Mucosa of stomach (tissue), 1 donor: ENCODE measurements at regions not wholly inside any gene's neighbourhood (a gene's known extent, or its start where the extent isn't known, plus 50 kb on each side); places are given as distances from the start of the nearest gene placed in this dataset.
"Not testable (repeated sequence)": the region's sequence is repeated elsewhere in the genome, so short reads cannot be mapped to it uniquely, and the experiment has no call there.

Experiments
- H3K27me3 ChIP-seq: one replicate; pipeline ENCODE4 v1.7.0; 2013; ENCODE audit warnings: mild to moderate bottlenecking, low read length; ENCODE audit not compliant: control insufficient read depth, insufficient read depth
- H3K36me3 ChIP-seq: one replicate; pipeline ENCODE4 v1.7.0; 2013; ENCODE audit warnings: low read length; ENCODE audit not compliant: control insufficient read depth, insufficient read depth
- H3K4me1 ChIP-seq: one replicate; pipeline ENCODE4 v1.7.0; 2013; ENCODE audit warnings: mild to moderate bottlenecking, low read length; ENCODE audit not compliant: control insufficient read depth, insufficient read depth
- H3K4me3 ChIP-seq: one replicate; pipeline ENCODE4 v1.7.0; 2013; ENCODE audit warnings: low read length
- H3K9ac ChIP-seq: one replicate; pipeline ENCODE4 v1.7.0; 2013; ENCODE audit warnings: mild to moderate bottlenecking, low read length, moderate library complexity
- H3K9me3 ChIP-seq: one replicate; pipeline ENCODE4 v1.7.0; 2013; ENCODE audit warnings: mild to moderate bottlenecking, low read length, moderate library complexity; ENCODE audit not compliant: control insufficient read depth
- donor health status: Pancreatic carcinoma.

DNA sequence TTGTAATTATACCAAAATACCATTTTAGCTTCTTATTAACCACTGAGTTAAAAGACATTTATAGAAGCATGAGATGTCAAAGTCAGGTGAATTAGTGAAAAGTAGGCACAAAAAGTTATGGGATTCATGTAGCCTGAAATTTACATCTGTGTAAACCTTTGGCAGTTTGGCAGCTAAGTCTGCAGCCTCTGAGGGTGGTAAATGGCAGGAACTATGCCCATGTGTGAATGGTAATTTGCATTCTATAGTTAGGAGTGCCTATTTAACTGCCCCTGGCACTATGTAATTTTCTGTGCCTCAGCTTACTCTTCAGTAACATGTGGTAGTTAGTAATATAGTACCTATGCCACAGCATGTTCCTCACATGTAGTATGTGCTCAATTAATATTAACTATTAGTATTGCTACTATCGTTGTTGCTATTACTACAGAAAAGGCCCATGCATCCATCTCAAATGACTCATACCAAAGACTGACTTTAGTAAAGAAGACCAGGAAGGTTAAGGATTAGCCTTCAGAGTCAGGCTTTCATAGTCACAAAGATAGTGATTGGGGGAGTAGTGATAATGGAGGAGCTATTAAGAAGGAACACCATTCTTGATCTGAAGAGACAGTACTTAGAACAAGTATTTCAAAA is 258.7 kb upstream of the BTG1 start:
- no peaks in the 10 kb centered on the region for H3K4me1 ChIP-seq
- H3K9ac ChIP-seq: no peak overlapping the region
- no peaks in the 10 kb centered on the region for H3K27me3 ChIP-seq
- H3K36me3 ChIP-seq: no peaks in the 10 kb centered on the region
- H3K9me3 ChIP-seq: no peaks in the 10 kb centered on the region
- H3K4me3 ChIP-seq: no peak overlapping the region

DNA sequence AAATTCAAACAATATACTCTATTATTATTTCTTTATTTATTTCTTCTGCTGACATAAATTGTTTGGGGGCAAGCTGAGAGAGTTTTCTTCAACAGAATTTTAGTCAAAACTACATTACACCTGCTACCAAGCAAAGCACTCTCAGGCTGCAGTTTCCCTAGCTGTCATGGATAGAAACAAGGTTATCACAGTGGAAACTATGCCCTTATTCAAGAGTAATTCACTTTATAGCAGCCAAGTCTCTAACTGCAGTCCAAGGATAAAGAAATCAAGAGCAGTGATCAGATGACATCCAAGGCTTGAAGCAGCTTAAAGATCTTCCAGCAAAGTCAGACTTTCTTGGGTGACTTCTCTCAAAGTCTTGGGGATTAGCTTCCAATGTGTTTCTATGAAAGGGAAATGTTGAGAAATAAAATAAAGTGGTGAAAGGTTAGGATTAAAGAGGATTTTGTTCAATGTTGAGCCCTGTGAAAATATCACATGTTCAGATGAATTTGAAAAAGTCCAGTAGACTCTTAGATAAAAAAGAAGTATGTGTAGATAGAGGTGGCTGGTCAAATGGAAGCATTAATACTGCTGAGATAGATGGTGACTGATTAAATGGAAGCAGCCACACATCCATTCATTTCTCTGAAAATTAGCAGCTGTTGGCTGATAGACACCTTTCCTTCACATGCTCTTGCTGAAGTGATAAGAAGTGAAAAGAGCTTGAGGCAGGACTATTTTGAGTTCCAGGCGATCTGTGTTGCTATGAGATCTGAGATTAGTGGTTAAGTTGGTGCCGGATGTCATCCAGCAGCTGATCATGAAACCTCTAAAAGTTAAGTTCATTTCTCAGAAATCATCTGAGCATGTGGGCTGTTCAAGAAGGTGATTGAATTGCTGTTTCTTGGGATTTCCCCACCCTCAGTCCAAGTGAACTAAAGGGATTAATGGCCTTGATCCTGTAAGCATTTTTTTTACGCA is 257.8 kb upstream of the BTG1 start:
- no peak overlapping the region for H3K4me3 ChIP-seq
- H3K9ac ChIP-seq: no peak overlapping the region
- no peaks in the 10 kb centered on the region for H3K36me3 ChIP-seq
- H3K4me1 ChIP-seq: no peaks in the 10 kb centered on the region
- H3K9me3 ChIP-seq: no peaks in the 10 kb centered on the region
- no peaks in the 10 kb centered on the region for H3K27me3 ChIP-seq

DNA sequence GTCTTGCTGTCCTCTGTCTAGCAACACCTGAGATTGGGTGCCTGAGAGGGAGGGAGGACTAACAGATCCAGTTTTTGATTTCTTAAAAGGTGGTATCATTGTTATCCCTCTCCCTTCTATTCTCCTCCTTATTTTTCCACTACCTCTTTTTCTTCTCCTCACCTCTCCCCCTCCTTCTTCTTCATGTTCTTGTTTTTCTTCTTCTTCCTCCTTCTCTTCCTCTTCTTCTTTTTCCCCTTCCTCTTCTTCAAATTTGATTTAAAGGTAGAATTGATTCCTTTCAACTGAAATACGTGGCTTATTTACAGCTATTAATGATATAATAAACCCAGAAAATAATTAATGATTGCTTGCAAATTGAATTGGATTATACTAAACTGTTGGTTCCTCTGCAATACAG is 256.8 kb upstream of the BTG1 start:
- Histone ChIP-seq H3K27me3 (no peaks in the 10 kb centered on the region), H3K36me3 (no peaks in the 10 kb centered on the region)

GRCh38 chr12:92400006-92400405 is 254.4 kb upstream of the BTG1 start:
- Histone ChIP-seq H3K36me3 (no peaks in the 10 kb centered on the region), H3K9me3 (no peaks in the 10 kb centered on the region), H3K4me3 (no peak overlapping the region), H3K9ac (no peak overlapping the region), H3K27me3 (no peaks in the 10 kb centered on the region), H3K4me1 (no peaks in the 10 kb centered on the region)

More for the DNA sequence above, 256.8 kb upstream of the BTG1 start:
- Histone ChIP-seq H3K4me1 (no peaks in the 10 kb centered on the region), H3K9me3 (no peaks in the 10 kb centered on the region), H3K9ac (no peak overlapping the region), H3K4me3 (no peak overlapping the region)

DNA sequence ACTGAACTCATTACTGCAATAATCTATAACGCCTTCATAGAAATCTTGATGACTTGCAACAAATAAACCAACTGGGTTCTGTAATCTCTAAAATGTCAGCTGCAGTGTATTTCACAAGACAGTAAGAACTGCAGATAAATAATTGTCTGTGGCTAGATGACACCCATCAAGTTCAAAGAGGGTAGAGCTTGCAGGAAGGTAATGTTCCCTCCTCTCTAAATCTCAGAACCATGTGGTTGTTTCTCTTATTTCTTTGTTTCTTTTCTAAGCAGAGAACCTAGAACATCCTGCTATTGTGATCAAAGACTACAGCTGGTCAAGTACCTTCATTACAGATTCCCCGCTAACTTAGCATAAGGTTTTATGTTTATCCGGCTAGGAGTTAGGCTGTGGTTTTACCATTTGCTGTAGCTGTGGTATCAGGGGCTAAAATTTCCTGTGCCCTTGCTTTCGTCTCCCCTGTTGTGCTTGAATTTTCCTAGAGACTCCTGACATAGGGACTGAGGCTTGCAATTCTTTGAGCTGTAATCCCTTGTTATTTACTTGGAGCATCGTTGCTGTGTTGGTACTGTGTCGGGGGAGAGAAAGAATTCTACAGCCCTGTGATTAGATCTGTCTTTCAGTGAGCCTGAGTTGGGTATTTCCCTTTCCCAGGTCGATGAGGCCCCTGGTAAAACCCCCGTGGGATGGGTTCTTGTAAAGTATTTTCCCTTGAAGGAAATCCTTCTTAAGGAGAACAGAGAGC is 253.1 kb upstream of the BTG1 start:
- Histone ChIP-seq H3K4me1 (no peaks in the 10 kb centered on the region), H3K9ac (no peak overlapping the region), H3K36me3 (no peaks in the 10 kb centered on the region), H3K27me3 (no peaks in the 10 kb centered on the region), H3K4me3 (no peak overlapping the region), H3K9me3 (no peaks in the 10 kb centered on the region)

DNA sequence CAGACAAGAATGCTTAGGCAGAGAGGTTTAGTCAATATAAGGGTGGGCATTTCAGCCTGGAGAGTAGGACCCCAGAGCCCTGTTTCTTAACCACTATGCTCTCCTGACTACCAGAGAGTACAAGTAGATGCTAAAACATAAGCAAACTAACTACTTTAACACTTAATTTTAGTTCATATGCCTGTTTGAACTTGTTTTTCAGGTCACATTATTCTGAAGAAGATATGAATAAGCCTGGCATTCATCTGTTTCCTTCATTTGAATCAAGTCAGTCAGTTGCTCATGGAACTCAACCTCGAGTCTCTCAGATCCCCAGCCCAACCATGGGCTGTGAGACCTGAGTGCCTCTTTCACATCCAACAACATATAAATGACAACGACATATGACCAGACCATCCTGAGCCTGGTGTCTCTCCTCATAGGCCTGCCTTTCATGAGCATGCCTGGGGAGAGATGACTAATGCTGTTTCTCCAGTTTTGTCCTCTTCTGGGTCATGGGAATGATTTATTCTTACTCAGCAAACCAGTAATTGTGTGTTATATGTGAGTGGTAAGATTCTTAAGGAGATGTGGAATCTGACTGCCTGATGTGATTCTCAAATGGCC is 251.1 kb upstream of the BTG1 start:
- no peak overlapping the region for H3K9ac ChIP-seq
- H3K27me3 ChIP-seq: no peaks in the 10 kb centered on the region
- H3K9me3 ChIP-seq: no peaks in the 10 kb centered on the region
- H3K4me1 ChIP-seq: no peaks in the 10 kb centered on the region
- H3K36me3 ChIP-seq: no peaks in the 10 kb centered on the region
- H3K4me3 ChIP-seq: no peak overlapping the region

DNA sequence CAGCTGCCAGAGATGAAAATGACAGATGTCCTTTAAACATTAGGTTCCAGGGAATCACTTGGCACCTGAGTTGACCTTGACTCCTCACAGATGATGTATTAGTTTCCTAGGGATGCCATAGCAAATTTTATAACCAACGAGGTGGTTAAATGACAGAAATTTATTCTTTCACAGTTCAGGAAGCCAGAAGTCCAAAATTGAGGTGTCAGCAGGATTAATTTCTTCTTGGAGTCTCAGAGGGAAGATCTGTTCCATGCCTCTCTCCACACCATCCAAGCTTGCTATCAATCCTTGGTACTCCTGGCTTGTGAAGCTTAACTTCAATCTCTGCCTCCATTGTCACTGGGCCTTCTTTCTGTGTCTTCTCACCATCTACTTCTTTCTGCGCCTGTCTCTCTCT is 249.7 kb upstream of the BTG1 start:
- H3K36me3 ChIP-seq: no peaks in the 10 kb centered on the region
- no peaks in the 10 kb centered on the region for H3K27me3 ChIP-seq
- H3K4me3 ChIP-seq: no peak overlapping the region
- no peak overlapping the region for H3K9ac ChIP-seq
- H3K9me3 ChIP-seq: no peaks in the 10 kb centered on the region
- H3K4me1 ChIP-seq: no peaks in the 10 kb centered on the region

- Histone ChIP-seq H3K4me3 (no peak overlapping the region), H3K27me3 (no peaks in the 10 kb centered on the region), H3K9me3 (no peaks in the 10 kb centered on the region), H3K9ac (no peak overlapping the region), H3K4me1 (no peaks in the 10 kb centered on the region), H3K36me3 (no peaks in the 10 kb centered on the region)
Measured at GRCh38 chr12:92394895-92395294, 249.2 kb upstream of the BTG1 start.

DNA sequence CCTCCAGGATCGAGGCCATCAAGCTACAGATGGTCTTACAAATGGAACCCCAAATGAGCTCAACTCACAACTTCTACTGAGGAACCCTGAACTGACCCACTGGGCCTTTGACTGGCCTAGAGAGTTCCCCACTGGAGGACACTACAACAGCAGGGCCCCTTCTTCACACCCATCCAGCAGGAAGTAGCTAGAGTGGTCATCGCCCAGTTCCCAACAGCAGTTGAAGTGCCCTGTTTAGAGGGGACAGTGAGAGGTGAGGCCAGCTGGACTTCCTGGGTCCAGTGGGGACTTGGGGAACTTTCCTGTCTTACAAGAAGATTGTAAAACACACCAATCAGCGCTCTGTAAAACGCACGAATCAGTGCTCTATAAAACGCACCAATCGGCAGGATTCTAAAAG is 247.9 kb upstream of the BTG1 start:
- no peak overlapping the region for H3K9ac ChIP-seq
- H3K27me3 ChIP-seq: no peaks in the 10 kb centered on the region
- no peaks in the 10 kb centered on the region for H3K9me3 ChIP-seq
- H3K36me3 ChIP-seq: no peaks in the 10 kb centered on the region
- no peaks in the 10 kb centered on the region for H3K4me1 ChIP-seq
- no peak overlapping the region for H3K4me3 ChIP-seq

GRCh38 chr12:92391726-92392125 is 246.1 kb upstream of the BTG1 start:
- not testable (repeated sequence) for H3K27me3 ChIP-seq, H3K9me3 ChIP-seq, H3K36me3 ChIP-seq, H3K4me3 ChIP-seq, H3K4me1 ChIP-seq, H3K9ac ChIP-seq

- no peaks in the 10 kb centered on the region for H3K4me1 ChIP-seq
- H3K4me3 ChIP-seq: no peak overlapping the region
- H3K27me3 ChIP-seq: no peaks in the 10 kb centered on the region
- H3K36me3 ChIP-seq: no peaks in the 10 kb centered on the region
- H3K9ac ChIP-seq: no peak overlapping the region
- H3K9me3 ChIP-seq: no peaks in the 10 kb centered on the region
Measured at GRCh38 chr12:92389466-92389865, 243.8 kb upstream of the BTG1 start.

GRCh38 chr12:92385296-92385695 is 239.7 kb upstream of the BTG1 start:
- Histone ChIP-seq H3K4me1 (no peaks in the 10 kb centered on the region), H3K27me3 (no peaks in the 10 kb centered on the region), H3K9me3 (no peaks in the 10 kb centered on the region), H3K4me3 (no peak overlapping the region), H3K36me3 (no peaks in the 10 kb centered on the region), H3K9ac (no peak overlapping the region)
